PC-3 (cell line): ENCODE measurements at regions not wholly inside any gene's neighbourhood (a gene's known extent, or its start where the extent isn't known, plus 50 kb on each side); places are given as distances from the start of the nearest gene placed in this dataset.

Experiments used
- CTCF ChIP-seq: fragments of 300-600 bp; sonication (generic); conservative IDR thresholded peaks from 2 replicates; pipeline ENCODE4 v1.5.1; 2017; ENCODE audit warnings: antibody characterized with exemption, low read depth, mild to moderate bottlenecking, low read length
- EZH2 ChIP-seq: fragments of 300-600 bp; sonication (generic); IDR thresholded peaks from one replicate; pipeline ENCODE4 v1.6.1; 2017; ENCODE audit warnings: antibody characterized with exemption, mild to moderate bottlenecking, low read length; ENCODE audit not compliant: unreplicated experiment
- EZH2phosphoT487 ChIP-seq: fragments of 300-600 bp; sonication (generic); IDR thresholded peaks from 2 replicates; pipeline ENCODE4 v1.6.1; 2018; ENCODE audit warnings: mild to moderate bottlenecking, antibody characterized with exemption, low read length, borderline replicate concordance

- TF ChIP-seq CTCF (no peak), EZH2 (no peak), EZH2phosphoT487 (no peak)
Measured at GRCh38 chr2:224094413-224094812, 55.3 kb upstream of the SERPINE2 start.
